ENCODE measurements at regions not wholly inside any gene's neighbourhood (a gene's known extent, or its start where the extent isn't known, plus 50 kb on each side); places are given as distances from the start of the nearest gene placed in this dataset.
"Not testable (repeated sequence)": the region's sequence is repeated elsewhere in the genome, so short reads cannot be mapped to it uniquely, and the experiment has no call there.

DNA sequence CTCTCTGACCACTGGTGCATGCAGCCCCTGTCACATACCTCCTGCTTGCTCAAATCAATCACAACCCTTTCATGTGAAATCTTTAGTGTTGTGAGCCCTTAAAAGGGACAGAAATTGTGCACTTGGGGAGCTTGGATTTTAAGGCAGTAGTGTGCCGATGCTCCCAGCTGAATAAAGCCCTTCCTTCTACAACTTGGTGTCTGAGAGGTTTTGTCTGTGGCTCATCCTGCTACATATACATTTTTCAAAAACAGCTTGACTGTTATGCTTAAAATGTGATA lies 413.8 kb downstream of the DAD1 start:
- TF ChIP-seq, protein P1, sequence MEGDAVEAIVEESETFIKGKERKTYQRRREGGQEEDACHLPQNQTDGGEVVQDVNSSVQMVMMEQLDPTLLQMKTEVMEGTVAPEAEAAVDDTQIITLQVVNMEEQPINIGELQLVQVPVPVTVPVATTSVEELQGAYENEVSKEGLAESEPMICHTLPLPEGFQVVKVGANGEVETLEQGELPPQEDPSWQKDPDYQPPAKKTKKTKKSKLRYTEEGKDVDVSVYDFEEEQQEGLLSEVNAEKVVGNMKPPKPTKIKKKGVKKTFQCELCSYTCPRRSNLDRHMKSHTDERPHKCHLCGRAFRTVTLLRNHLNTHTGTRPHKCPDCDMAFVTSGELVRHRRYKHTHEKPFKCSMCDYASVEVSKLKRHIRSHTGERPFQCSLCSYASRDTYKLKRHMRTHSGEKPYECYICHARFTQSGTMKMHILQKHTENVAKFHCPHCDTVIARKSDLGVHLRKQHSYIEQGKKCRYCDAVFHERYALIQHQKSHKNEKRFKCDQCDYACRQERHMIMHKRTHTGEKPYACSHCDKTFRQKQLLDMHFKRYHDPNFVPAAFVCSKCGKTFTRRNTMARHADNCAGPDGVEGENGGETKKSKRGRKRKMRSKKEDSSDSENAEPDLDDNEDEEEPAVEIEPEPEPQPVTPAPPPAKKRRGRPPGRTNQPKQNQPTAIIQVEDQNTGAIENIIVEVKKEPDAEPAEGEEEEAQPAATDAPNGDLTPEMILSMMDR (IDR thresholded peaks at IDR 0.05), result not testable (repeated sequence)
- not testable (repeated sequence) for TF ChIP-seq POLR2A (IDR thresholded peaks at IDR 0.05)
